Gastrocnemius medialis (tissue), 4 donors: ENCODE measurements at regions not wholly inside any gene's neighbourhood (a gene's known extent, or its start where the extent isn't known, plus 50 kb on each side); places are given as distances from the start of the nearest gene placed in this dataset.

Experiments used
- ATAC-seq, 2 donors: fragments of 150-250 bp; one replicate each; pipeline ENCODE4 v1.9.1; 2016
- DNase-seq, 2 donors: peaks; one replicate each; pipeline ENCODE4 v3.0.0-alpha.2; 2019
- H3K27ac ChIP-seq, 4 donors: fragments of 200-600 bp; sonication (generic); 1 replicate in 1 of 4; 2 replicates in 3 of 4; pipeline ENCODE4 v1.5.1; 2016 to 2018; ENCODE audit warnings: mild to moderate bottlenecking in 2 of 4, moderate library complexity in 1 of 4
- H3K27me3 ChIP-seq, 3 donors: fragments of 200-600 bp; sonication (generic) in 2 of 3; 1 replicate in 1 of 3; 2 replicates in 2 of 3; pipeline versions ENCODE4 v1.5.1 to v1.6.0; 2016 to 2019; ENCODE audit warnings: mild to moderate bottlenecking in 1 of 3, moderate library complexity in 1 of 3
- H3K36me3 ChIP-seq, 2 donors: fragments of 200-600 bp; sonication (generic) in 1 of 2; one replicate each; pipeline ENCODE4 v1.5.1; 2017 to 2018
- H3K4me1 ChIP-seq, 2 donors: fragments of 200-600 bp; sonication (generic) in 1 of 2; one replicate each; pipeline ENCODE4 v1.5.1; 2016 to 2017; ENCODE audit warnings: mild to moderate bottlenecking in 2 of 2
- H3K4me3 ChIP-seq, 4 donors: fragments of 200-600 bp; sonication (generic) in 3 of 4; 1 replicate in 1 of 4; 2 replicates in 3 of 4; pipeline ENCODE4 v1.5.1; 2016 to 2019; ENCODE audit warnings: mild to moderate bottlenecking in 2 of 4
- H3K9me3 ChIP-seq, 3 donors: fragments of 200-600 bp; sonication (generic) in 2 of 3; 1 replicate in 1 of 3; 2 replicates in 2 of 3; pipeline ENCODE4 v1.5.1; 2016 to 2019
- POLR2A ChIP-seq, 2 donors: fragments of 450-650 bp; IDR thresholded peaks; one replicate each; pipeline ENCODE4 v1.6.1; 2017; ENCODE audit warnings: antibody characterized with exemption in 2 of 2, mild to moderate bottlenecking in 2 of 2, moderate library complexity in 2 of 2
- in situ Hi-C, 4 donors: fragments of 200-750 bp; cut with MboI; loops; one replicate each; pipeline versions ENCODE4 v1.15.0 to v1.8.0; 2017; ENCODE audit warnings: low sequenced_read_pairs in 4 of 4
- intact Hi-C: fragments of 100-400 bp; cut with DNase I; formaldehyde crosslinking; loops from one replicate; pipeline ENCODE4 v1.15.1; 2023; ENCODE audit warnings: low total_unique reads
- TF ChIP-seq, protein P1 (sequence below), 5 experiments: fragments of 450-650 bp in 3 of 5; fragments of 200-600 bp in 2 of 5; sonication (generic) in 2 of 5; IDR thresholded peaks in 4 of 5; conservative IDR thresholded peaks in 1 of 5; 1 replicate in 4 of 5; 2 replicates in 1 of 5; pipeline ENCODE4 v1.5.1; 2016 to 2019; ENCODE audit warnings: antibody characterized with exemption in 5 of 5, mild to moderate bottlenecking in 3 of 5, moderate library complexity in 3 of 5

DNA sequence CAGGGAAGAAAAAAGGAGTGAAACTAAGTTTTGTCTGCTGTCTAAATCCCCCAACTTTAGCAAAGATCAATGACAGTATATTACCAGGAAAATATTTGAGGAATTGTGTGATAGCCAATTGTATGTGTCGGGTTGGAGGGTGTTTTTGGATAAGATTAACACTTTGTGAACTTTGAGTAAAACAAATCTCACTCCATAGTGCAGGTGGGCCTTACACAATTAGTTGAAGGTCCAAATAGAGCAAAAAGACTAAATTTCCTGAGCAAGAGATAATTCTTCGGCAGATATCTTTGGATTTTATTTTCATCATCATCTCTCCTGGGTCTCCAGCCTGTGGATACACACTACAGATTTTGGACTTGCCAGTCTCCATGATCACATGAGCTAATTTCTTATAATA lies 152.8 kb upstream of the CWC22 start:
- Histone ChIP-seq H3K27me3 (no peaks in the 10 kb centered on the region), H3K9me3 (no peaks in the 10 kb centered on the region), H3K27ac (no peak overlapping the region), H3K4me3 (no peak overlapping the region), H3K4me1 (no peaks in the 10 kb centered on the region), H3K36me3 (no peaks in the 10 kb centered on the region)
- intact Hi-C loops (no loop called here), in situ Hi-C loops (no loop called here)
- TF ChIP-seq, protein P1, sequence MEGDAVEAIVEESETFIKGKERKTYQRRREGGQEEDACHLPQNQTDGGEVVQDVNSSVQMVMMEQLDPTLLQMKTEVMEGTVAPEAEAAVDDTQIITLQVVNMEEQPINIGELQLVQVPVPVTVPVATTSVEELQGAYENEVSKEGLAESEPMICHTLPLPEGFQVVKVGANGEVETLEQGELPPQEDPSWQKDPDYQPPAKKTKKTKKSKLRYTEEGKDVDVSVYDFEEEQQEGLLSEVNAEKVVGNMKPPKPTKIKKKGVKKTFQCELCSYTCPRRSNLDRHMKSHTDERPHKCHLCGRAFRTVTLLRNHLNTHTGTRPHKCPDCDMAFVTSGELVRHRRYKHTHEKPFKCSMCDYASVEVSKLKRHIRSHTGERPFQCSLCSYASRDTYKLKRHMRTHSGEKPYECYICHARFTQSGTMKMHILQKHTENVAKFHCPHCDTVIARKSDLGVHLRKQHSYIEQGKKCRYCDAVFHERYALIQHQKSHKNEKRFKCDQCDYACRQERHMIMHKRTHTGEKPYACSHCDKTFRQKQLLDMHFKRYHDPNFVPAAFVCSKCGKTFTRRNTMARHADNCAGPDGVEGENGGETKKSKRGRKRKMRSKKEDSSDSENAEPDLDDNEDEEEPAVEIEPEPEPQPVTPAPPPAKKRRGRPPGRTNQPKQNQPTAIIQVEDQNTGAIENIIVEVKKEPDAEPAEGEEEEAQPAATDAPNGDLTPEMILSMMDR (IDR thresholded peaks at IDR 0.05 in 4 of 5, conservative IDR thresholded peaks at IDR 0.05 in 1 of 5) = no peak
- ATAC-seq (no peak), DNase-seq (no peak)

DNA sequence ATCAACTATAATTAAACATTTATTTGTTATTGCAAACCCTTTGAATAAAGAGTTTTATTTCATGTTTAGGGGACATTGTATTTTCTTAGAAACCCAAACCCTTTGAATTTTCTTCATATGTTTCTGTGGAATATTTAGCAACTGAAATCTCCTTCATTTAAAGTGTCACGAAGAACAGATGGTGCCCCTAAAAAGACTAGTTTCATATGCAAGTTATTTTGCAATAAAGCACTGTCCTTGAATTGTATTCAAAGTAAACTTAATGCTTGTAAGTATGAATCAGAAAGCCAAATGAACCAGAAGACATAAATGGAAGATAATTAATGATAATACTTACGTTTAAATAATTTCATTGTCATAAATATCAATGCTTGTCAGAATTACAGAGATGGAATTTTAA lies 151.9 kb upstream of the CWC22 start:
- no peak overlapping the region for H3K27ac ChIP-seq
- H3K4me3 ChIP-seq = no peak overlapping the region
- no peaks in the 10 kb centered on the region for H3K36me3 ChIP-seq
- H3K27me3 ChIP-seq = no peaks in the 10 kb centered on the region
- no peaks in the 10 kb centered on the region for H3K4me1 ChIP-seq
- DNase-seq (no peak), ATAC-seq (no peak)
- intact Hi-C loops (no loop called here), in situ Hi-C loops (no loop called here)
- TF ChIP-seq POLR2A (IDR thresholded peaks at IDR 0.05) = no peak
- TF ChIP-seq, protein P1 (IDR thresholded peaks at IDR 0.05 in 4 of 5, conservative IDR thresholded peaks at IDR 0.05 in 1 of 5) = no peak
- H3K9me3 ChIP-seq = no peaks in the 10 kb centered on the region

GRCh38 chr2:180156651-180157050 lies 149.6 kb upstream of the CWC22 start:
- DNase-seq (no peak), ATAC-seq (no peak)
- TF ChIP-seq, protein P1 (IDR thresholded peaks at IDR 0.05 in 4 of 5, conservative IDR thresholded peaks at IDR 0.05 in 1 of 5) = no peak
- TF ChIP-seq POLR2A (IDR thresholded peaks at IDR 0.05) = no peak
- Histone ChIP-seq H3K4me3 (no peak overlapping the region), H3K27ac (no peak overlapping the region), H3K4me1 (no peaks in the 10 kb centered on the region), H3K27me3 (no peaks in the 10 kb centered on the region), H3K36me3 (no peaks in the 10 kb centered on the region), H3K9me3 (no peaks in the 10 kb centered on the region)
- intact Hi-C loops = no loop called here
- in situ Hi-C loops = no loop called here

- intact Hi-C loops (no loop called here), in situ Hi-C loops (no loop called here)
- TF ChIP-seq POLR2A (IDR thresholded peaks at IDR 0.05) = no peak
- TF ChIP-seq, protein P1 (IDR thresholded peaks at IDR 0.05 in 4 of 5, conservative IDR thresholded peaks at IDR 0.05 in 1 of 5) = no peak
- no peak overlapping the region for H3K4me3 ChIP-seq
- H3K27me3 ChIP-seq = no peaks in the 10 kb centered on the region
- no peak overlapping the region for H3K27ac ChIP-seq
- H3K4me1 ChIP-seq = no peaks in the 10 kb centered on the region
- ATAC-seq (no peak), DNase-seq (no peak)
- H3K9me3 ChIP-seq = no peaks in the 10 kb centered on the region
- no peaks in the 10 kb centered on the region for H3K36me3 ChIP-seq
These were observed 143.5 kb upstream of the CWC22 start for GRCh38 chr2:180150606-180151005.

- Histone ChIP-seq H3K27me3 (no peaks in the 10 kb centered on the region), H3K27ac (no peak overlapping the region), H3K36me3 (no peaks in the 10 kb centered on the region), H3K4me1 (no peaks in the 10 kb centered on the region), H3K9me3 (no peaks in the 10 kb centered on the region), H3K4me3 (no peak overlapping the region)
- no peak for DNase-seq
- no peak for ATAC-seq
- no peak for TF ChIP-seq POLR2A (IDR thresholded peaks at IDR 0.05)
- TF ChIP-seq, protein P1 (IDR thresholded peaks at IDR 0.05 in 4 of 5, conservative IDR thresholded peaks at IDR 0.05 in 1 of 5) = no peak
- in situ Hi-C loops (loop anchor here in 1 of 4 donors (25.0 kb wide), 1 partner anchor 916 kb away; no protein-coding TSS in a partner anchor), intact Hi-C loops (no loop called here)
These were observed 139.4 kb upstream of the CWC22 start for GRCh38 chr2:180146541-180146940.
